ENCODE measurements at regions not wholly inside any gene's neighbourhood (a gene's known extent, or its start where the extent isn't known, plus 50 kb on each side); places are given as distances from the start of the nearest gene placed in this dataset.

- TF ChIP-seq CTCF (IDR thresholded peaks at IDR 0.05; ENCODE audit: extremely low read depth, low read depth, low read length), result no peak
- Histone ChIP-seq H3K9me3 (ENCODE audit: low read depth, low read length) (peaks cover 2% of the 10 kb centered on the region), H3K4me3 (ENCODE audit: insufficient read depth, low read length) (no peak overlapping the region), H3K4me2 (ENCODE audit: insufficient read depth, low read length) (no peak overlapping the region), H3K4me1 (ENCODE audit: insufficient read depth, low read length) (no peaks in the 10 kb centered on the region), H3K79me2 (ENCODE audit: insufficient read depth, low read length) (no peaks in the 10 kb centered on the region), H2AFZ (ENCODE audit: low read length) (no peak overlapping the region), H4K20me1 (ENCODE audit: insufficient read depth, low read length) (no peaks in the 10 kb centered on the region), H3K27ac (ENCODE audit: low read depth, low read length) (no peak overlapping the region), H3K27me3 (ENCODE audit: insufficient read depth, low read length) (no peaks in the 10 kb centered on the region), H3K36me3 (ENCODE audit: insufficient read depth, low read length) (no peaks in the 10 kb centered on the region)
- no peak for DNase-seq (ENCODE audit: insufficient read length, low spot score, missing footprints)
These were observed 318.9 kb upstream of the CHRM3 start for GRCh38 chr1:239067480-239067879.

- Histone ChIP-seq H3K4me3 (ENCODE audit: insufficient read depth, low read length) (no peak overlapping the region), H3K4me1 (ENCODE audit: insufficient read depth, low read length) (no peaks in the 10 kb centered on the region), H4K20me1 (ENCODE audit: insufficient read depth, low read length) (no peaks in the 10 kb centered on the region), H3K36me3 (ENCODE audit: insufficient read depth, low read length) (no peaks in the 10 kb centered on the region), H3K27ac (ENCODE audit: low read depth, low read length) (no peak overlapping the region), H2AFZ (ENCODE audit: low read length) (no peak overlapping the region), H3K27me3 (ENCODE audit: insufficient read depth, low read length) (no peaks in the 10 kb centered on the region), H3K9me3 (ENCODE audit: low read depth, low read length) (peaks cover 2% of the 10 kb centered on the region), H3K4me2 (ENCODE audit: insufficient read depth, low read length) (no peak overlapping the region), H3K79me2 (ENCODE audit: insufficient read depth, low read length) (no peaks in the 10 kb centered on the region)
- TF ChIP-seq CTCF (IDR thresholded peaks at IDR 0.05; ENCODE audit: extremely low read depth, low read depth, low read length), result no peak
- no peak for DNase-seq (ENCODE audit: insufficient read length, low spot score, missing footprints)
These were observed 319.3 kb upstream of the CHRM3 start for GRCh38 chr1:239067058-239067457.

- H3K36me3 ChIP-seq (ENCODE audit: insufficient read depth, low read length), result no peaks in the 10 kb centered on the region
- no peaks in the 10 kb centered on the region for H3K4me1 ChIP-seq (ENCODE audit: insufficient read depth, low read length)
- H3K27me3 ChIP-seq (ENCODE audit: insufficient read depth, low read length), result no peaks in the 10 kb centered on the region
- no peak for TF ChIP-seq CTCF (IDR thresholded peaks at IDR 0.05; ENCODE audit: extremely low read depth, low read depth, low read length)
- DNase-seq (ENCODE audit: insufficient read length, low spot score, missing footprints), result no peak
- no peak overlapping the region for H3K4me2 ChIP-seq (ENCODE audit: insufficient read depth, low read length)
- no peak overlapping the region for H3K27ac ChIP-seq (ENCODE audit: low read depth, low read length)
- no peaks in the 10 kb centered on the region for H4K20me1 ChIP-seq (ENCODE audit: insufficient read depth, low read length)
- no peak overlapping the region for H3K4me3 ChIP-seq (ENCODE audit: insufficient read depth, low read length)
- peaks cover 2% of the 10 kb centered on the region for H3K9me3 ChIP-seq (ENCODE audit: low read depth, low read length)
- no peaks in the 10 kb centered on the region for H3K79me2 ChIP-seq (ENCODE audit: insufficient read depth, low read length)
- no peak overlapping the region for H2AFZ ChIP-seq (ENCODE audit: low read length)
These were observed 324.6 kb upstream of the CHRM3 start for GRCh38 chr1:239061770-239062169.

- Histone ChIP-seq H3K27ac (ENCODE audit: low read depth, low read length) (no peak overlapping the region), H3K9me3 (ENCODE audit: low read depth, low read length) (peaks cover 2% of the 10 kb centered on the region), H3K79me2 (ENCODE audit: insufficient read depth, low read length) (no peaks in the 10 kb centered on the region), H2AFZ (ENCODE audit: low read length) (no peak overlapping the region), H3K4me1 (ENCODE audit: insufficient read depth, low read length) (no peaks in the 10 kb centered on the region), H3K4me2 (ENCODE audit: insufficient read depth, low read length) (no peak overlapping the region), H4K20me1 (ENCODE audit: insufficient read depth, low read length) (no peaks in the 10 kb centered on the region), H3K4me3 (ENCODE audit: insufficient read depth, low read length) (no peak overlapping the region), H3K27me3 (ENCODE audit: insufficient read depth, low read length) (no peaks in the 10 kb centered on the region), H3K36me3 (ENCODE audit: insufficient read depth, low read length) (no peaks in the 10 kb centered on the region)
- no peak for TF ChIP-seq CTCF (IDR thresholded peaks at IDR 0.05; ENCODE audit: extremely low read depth, low read depth, low read length)
- DNase-seq (ENCODE audit: insufficient read length, low spot score, missing footprints), result no peak
These were observed 328.2 kb upstream of the CHRM3 start for GRCh38 chr1:239058190-239058589.
